ENCODE measurements at regions not wholly inside any gene's neighbourhood (a gene's known extent, or its start where the extent isn't known, plus 50 kb on each side); places are given as distances from the start of the nearest gene placed in this dataset.

DNA sequence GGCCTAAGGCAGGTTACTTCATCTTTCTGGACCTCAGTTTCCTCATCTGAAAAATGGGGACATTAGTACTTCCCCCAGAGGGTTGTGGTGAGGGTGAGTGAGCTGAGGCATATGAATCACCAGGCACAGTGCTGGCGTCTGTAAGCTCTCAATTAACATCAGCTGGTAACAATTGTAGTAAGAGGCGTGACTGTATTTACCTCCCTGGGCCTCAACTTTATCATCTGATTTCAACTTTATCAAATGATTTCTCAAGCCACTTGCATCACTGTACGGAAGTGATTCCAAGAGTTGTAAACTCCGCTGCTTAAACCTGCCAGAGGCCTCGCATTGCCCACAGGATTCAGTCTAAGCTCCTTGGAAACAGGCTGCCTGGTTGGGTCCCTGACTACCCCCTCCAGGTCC lies 53.6 kb upstream of the PKDCC start:
- Histone ChIP-seq H3K79me2 (ENCODE audit: control insufficient read depth, insufficient read depth, low read length) (no peaks in the 10 kb centered on the region), H3K27me3 (replicated peaks in 1 of 2; ENCODE audit: control insufficient read depth in 2 of 2, insufficient read depth in 2 of 2, low read length in 1 of 2) (no peaks in the 10 kb centered on the region; a peak in 1 of 4 replicates), H3K4me3 (no peak overlapping the region), H3K9ac (ENCODE audit: control insufficient read depth, insufficient read depth, low read length) (no peak overlapping the region), H3K4me1 (ENCODE audit: control insufficient read depth, insufficient read depth, low read length) (no peaks in the 10 kb centered on the region), H3K36me3 (ENCODE audit: control insufficient read depth in 2 of 2, insufficient read depth in 2 of 2, low read length in 1 of 2) (no peaks in the 10 kb centered on the region), H4K20me1 (ENCODE audit: control insufficient read depth, insufficient read depth) (no peaks in the 10 kb centered on the region), H3K4me2 (ENCODE audit: control insufficient read depth, insufficient read depth) (no peak overlapping the region), H3K27ac (ENCODE audit: control insufficient read depth, insufficient read depth) (no peak overlapping the region), H2AFZ (ENCODE audit: control insufficient read depth, low read depth, low read length) (no peak overlapping the region), H3K9me3 (replicated peaks; ENCODE audit: control insufficient read depth, insufficient read depth, low read length) (no peaks in the 10 kb centered on the region)
- SMC1A ChIA-PET (ENCODE audit: uncharacterized antibody, unreplicated experiment): interaction anchor here (1.0 to 1.1 kb wide), 2 partner anchors 9 to 64 kb away, joined by 3 to 4 read pairs; no protein-coding TSS in a partner anchor
- TF ChIP-seq, protein P1, sequence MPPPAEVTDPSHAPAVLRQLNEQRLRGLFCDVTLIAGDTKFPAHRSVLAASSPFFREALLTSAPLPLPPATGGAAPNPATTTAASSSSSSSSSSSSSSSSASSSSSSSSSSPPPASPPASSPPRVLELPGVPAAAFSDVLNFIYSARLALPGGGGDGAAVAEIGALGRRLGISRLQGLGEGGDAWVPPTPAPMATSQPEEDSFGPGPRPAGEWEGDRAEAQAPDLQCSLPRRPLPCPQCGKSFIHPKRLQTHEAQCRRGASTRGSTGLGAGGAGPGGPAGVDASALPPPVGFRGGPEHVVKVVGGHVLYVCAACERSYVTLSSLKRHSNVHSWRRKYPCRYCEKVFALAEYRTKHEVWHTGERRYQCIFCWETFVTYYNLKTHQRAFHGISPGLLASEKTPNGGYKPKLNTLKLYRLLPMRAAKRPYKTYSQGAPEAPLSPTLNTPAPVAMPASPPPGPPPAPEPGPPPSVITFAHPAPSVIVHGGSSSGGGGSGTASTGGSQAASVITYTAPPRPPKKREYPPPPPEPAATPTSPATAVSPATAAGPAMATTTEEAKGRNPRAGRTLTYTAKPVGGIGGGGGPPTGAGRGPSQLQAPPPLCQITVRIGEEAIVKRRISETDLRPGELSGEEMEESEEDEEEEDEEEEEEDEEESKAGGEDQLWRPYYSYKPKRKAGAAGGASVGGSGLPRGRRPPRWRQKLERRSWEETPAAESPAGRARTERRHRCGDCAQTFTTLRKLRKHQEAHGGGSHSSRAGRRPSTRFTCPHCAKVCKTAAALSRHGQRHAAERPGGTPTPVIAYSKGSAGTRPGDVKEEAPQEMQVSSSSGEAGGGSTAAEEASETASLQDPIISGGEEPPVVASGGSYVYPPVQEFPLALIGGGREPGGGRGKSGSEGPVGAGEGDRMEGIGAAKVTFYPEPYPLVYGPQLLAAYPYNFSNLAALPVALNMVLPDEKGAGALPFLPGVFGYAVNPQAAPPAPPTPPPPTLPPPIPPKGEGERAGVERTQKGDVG (CRISPR knock-in tag; IDR thresholded peaks at IDR 0.05): no peak
- TF ChIP-seq TBL1XR1 (IDR thresholded peaks at IDR 0.05; ENCODE audit: low read depth, low read length): no peak
- TF ChIP-seq NFXL1 (IDR thresholded peaks at IDR 0.05; ENCODE audit: borderline replicate concordance): no peak
- TF ChIP-seq IRF4 (IDR thresholded peaks at IDR 0.05; ENCODE audit: low read depth, low read length): no peak
- ATAC-seq: peak; percentile 34; the same call in 1 of the 3 replicates
- FAIRE-seq: no peak
- POLR2A ChIA-PET: no interaction called here
- WGBS (ENCODE audit: insufficient coverage, insufficient replicate concordance, low lambda C conversion rate, missing lambda C conversion rate): 50% methylated on average over 5 of the region's 5 CpGs
- intact Hi-C loops (cut with micrococcal nuclease; ENCODE audit: unreplicated experiment) (no loop called here), in situ Hi-C loops (cut with MboI) (no loop called here)
- RAD21 ChIA-PET (ENCODE audit: unreplicated experiment): no interaction called here
- no TSS peak for BruUV-seq (replicated peaks)
- DNase-seq (ENCODE audit: low read depth, low spot score): no peak
- CTCF ChIA-PET: no interaction called here

DNA sequence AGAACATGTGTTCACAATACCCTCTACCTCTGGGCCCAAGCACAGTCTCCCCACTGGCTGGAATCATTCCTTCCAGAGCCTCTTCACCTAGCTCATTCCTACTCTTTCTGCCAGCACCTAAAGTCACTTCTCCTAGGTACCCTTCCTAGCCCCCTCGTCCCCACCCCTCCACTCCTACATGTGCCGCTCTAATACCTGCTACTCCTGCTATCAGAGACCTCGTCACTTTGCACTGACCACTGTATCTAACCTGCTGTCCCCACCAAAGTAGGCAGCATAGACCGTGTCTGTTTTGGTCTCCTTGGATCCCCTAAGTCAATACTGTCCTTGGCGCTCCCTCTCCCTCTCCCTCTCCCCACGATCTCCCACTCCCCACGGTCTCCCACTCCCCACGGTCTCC lies 53.2 kb upstream of the PKDCC start:
- Histone ChIP-seq H3K4me2 (ENCODE audit: control insufficient read depth, insufficient read depth) (no peak overlapping the region), H2AFZ (ENCODE audit: control insufficient read depth, low read depth, low read length) (no peak overlapping the region), H3K27ac (ENCODE audit: control insufficient read depth, insufficient read depth) (no peak overlapping the region), H3K4me1 (ENCODE audit: control insufficient read depth, insufficient read depth, low read length) (no peaks in the 10 kb centered on the region), H3K9me3 (replicated peaks; ENCODE audit: control insufficient read depth, insufficient read depth, low read length) (no peaks in the 10 kb centered on the region), H3K36me3 (ENCODE audit: control insufficient read depth in 2 of 2, insufficient read depth in 2 of 2, low read length in 1 of 2) (no peaks in the 10 kb centered on the region), H3K79me2 (ENCODE audit: control insufficient read depth, insufficient read depth, low read length) (no peaks in the 10 kb centered on the region), H4K20me1 (ENCODE audit: control insufficient read depth, insufficient read depth) (no peaks in the 10 kb centered on the region), H3K27me3 (replicated peaks in 1 of 2; ENCODE audit: control insufficient read depth in 2 of 2, insufficient read depth in 2 of 2, low read length in 1 of 2) (no peaks in the 10 kb centered on the region; a peak in 1 of 4 replicates), H3K4me3 (no peak overlapping the region), H3K9ac (ENCODE audit: control insufficient read depth, insufficient read depth, low read length) (no peak overlapping the region)
- RAD21 ChIA-PET (ENCODE audit: unreplicated experiment): no interaction called here
- intact Hi-C loops (cut with micrococcal nuclease; ENCODE audit: unreplicated experiment): no loop called here
- POLR2A ChIA-PET: no interaction called here
- FAIRE-seq: no peak
- 51% methylated on average over 8 of the region's 8 CpGs for WGBS (ENCODE audit: insufficient coverage, insufficient replicate concordance, low lambda C conversion rate, missing lambda C conversion rate)
- no peak for DNase-seq (ENCODE audit: low read depth, low spot score)
- ATAC-seq: no peak
- CTCF ChIA-PET: no interaction called here
- in situ Hi-C loops (cut with MboI): no loop called here
- SMC1A ChIA-PET (ENCODE audit: uncharacterized antibody, unreplicated experiment): interaction anchor here (1.1 kb wide), 1 partner anchor 9 kb away, joined by 3 read pairs; no protein-coding TSS in a partner anchor
- BruUV-seq (replicated peaks): no TSS peak
- TF ChIP-seq DPF2 (IDR thresholded peaks at IDR 0.05): no peak
- TF ChIP-seq, protein P2, sequence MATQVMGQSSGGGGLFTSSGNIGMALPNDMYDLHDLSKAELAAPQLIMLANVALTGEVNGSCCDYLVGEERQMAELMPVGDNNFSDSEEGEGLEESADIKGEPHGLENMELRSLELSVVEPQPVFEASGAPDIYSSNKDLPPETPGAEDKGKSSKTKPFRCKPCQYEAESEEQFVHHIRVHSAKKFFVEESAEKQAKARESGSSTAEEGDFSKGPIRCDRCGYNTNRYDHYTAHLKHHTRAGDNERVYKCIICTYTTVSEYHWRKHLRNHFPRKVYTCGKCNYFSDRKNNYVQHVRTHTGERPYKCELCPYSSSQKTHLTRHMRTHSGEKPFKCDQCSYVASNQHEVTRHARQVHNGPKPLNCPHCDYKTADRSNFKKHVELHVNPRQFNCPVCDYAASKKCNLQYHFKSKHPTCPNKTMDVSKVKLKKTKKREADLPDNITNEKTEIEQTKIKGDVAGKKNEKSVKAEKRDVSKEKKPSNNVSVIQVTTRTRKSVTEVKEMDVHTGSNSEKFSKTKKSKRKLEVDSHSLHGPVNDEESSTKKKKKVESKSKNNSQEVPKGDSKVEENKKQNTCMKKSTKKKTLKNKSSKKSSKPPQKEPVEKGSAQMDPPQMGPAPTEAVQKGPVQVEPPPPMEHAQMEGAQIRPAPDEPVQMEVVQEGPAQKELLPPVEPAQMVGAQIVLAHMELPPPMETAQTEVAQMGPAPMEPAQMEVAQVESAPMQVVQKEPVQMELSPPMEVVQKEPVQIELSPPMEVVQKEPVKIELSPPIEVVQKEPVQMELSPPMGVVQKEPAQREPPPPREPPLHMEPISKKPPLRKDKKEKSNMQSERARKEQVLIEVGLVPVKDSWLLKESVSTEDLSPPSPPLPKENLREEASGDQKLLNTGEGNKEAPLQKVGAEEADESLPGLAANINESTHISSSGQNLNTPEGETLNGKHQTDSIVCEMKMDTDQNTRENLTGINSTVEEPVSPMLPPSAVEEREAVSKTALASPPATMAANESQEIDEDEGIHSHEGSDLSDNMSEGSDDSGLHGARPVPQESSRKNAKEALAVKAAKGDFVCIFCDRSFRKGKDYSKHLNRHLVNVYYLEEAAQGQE (IDR thresholded peaks at IDR 0.05; ENCODE audit: low read depth, low read length): no peak
- TF ChIP-seq, protein P3, sequence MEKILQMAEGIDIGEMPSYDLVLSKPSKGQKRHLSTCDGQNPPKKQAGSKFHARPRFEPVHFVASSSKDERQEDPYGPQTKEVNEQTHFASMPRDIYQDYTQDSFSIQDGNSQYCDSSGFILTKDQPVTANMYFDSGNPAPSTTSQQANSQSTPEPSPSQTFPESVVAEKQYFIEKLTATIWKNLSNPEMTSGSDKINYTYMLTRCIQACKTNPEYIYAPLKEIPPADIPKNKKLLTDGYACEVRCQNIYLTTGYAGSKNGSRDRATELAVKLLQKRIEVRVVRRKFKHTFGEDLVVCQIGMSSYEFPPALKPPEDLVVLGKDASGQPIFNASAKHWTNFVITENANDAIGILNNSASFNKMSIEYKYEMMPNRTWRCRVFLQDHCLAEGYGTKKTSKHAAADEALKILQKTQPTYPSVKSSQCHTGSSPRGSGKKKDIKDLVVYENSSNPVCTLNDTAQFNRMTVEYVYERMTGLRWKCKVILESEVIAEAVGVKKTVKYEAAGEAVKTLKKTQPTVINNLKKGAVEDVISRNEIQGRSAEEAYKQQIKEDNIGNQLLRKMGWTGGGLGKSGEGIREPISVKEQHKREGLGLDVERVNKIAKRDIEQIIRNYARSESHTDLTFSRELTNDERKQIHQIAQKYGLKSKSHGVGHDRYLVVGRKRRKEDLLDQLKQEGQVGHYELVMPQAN (conservative IDR thresholded peaks at IDR 0.05): no peak
- no peak for TF ChIP-seq STAT3 (IDR thresholded peaks at IDR 0.05; ENCODE audit: low read depth, low read length)
- TF ChIP-seq RCOR1 (conservative IDR thresholded peaks at IDR 0.05; ENCODE audit: low read depth, low read length): no peak
- no peak for TF ChIP-seq BMI1 (IDR thresholded peaks at IDR 0.05; ENCODE audit: borderline replicate concordance)

Data from GM12878 (cell line).